HL-60 (cell line): ENCODE measurements at regions not wholly inside any gene's neighbourhood (a gene's known extent, or its start where the extent isn't known, plus 50 kb on each side); places are given as distances from the start of the nearest gene placed in this dataset.

ENCODE experiments used
- DNase-seq, 2 experiments: peaks; one replicate each; pipeline ENCODE4 v3.0.0-alpha.2; 2010 to 2020; ENCODE audit warnings: low read depth in 1 of 2, low spot score in 1 of 2
- H3K27ac ChIP-seq: fragments of 250-450 bp; sonication (Bioruptor Pico); replicated peaks from 2 replicates; pipeline ENCODE4 v1.5.1; 2020; ENCODE audit warnings: mild to moderate bottlenecking, moderate library complexity
- H3K27me3 ChIP-seq: fragments of 250-450 bp; sonication (Bioruptor Pico); 2 replicates; pipeline ENCODE4 v1.5.1; 2021; ENCODE audit warnings: mild to moderate bottlenecking, moderate library complexity; ENCODE audit not compliant: insufficient read depth, poor library complexity, severe bottlenecking
- H3K4me3 ChIP-seq: replicated peaks from 2 replicates; pipeline ENCODE4 v1.5.1; 2011; ENCODE audit warnings: mild to moderate bottlenecking, control low read depth, low read length; ENCODE audit not compliant: insufficient read depth
- GABPA ChIP-seq: IDR thresholded peaks from 2 replicates; pipeline ENCODE4 v1.6.1; 2012; ENCODE audit warnings: low read depth
- POLR2AphosphoS5 ChIP-seq: IDR thresholded peaks from 2 replicates; pipeline ENCODE4 v1.6.1; 2012; ENCODE audit warnings: low read depth
- SPI1 ChIP-seq: IDR thresholded peaks from 2 replicates; pipeline ENCODE4 v1.6.1; 2012; ENCODE audit warnings: low read depth, mild to moderate bottlenecking, borderline replicate concordance
- TF ChIP-seq, protein P1 (sequence below): IDR thresholded peaks from one replicate; pipeline ENCODE4 v1.5.1; 2011; ENCODE audit warnings: low read length, control low read depth, inconsistent platforms; ENCODE audit not compliant: insufficient read depth
- TF ChIP-seq, protein P2 (sequence below): IDR thresholded peaks from 2 replicates; pipeline ENCODE4 v1.6.1; 2012; ENCODE audit warnings: low read depth; ENCODE audit not compliant: insufficient replicate concordance

DNA sequence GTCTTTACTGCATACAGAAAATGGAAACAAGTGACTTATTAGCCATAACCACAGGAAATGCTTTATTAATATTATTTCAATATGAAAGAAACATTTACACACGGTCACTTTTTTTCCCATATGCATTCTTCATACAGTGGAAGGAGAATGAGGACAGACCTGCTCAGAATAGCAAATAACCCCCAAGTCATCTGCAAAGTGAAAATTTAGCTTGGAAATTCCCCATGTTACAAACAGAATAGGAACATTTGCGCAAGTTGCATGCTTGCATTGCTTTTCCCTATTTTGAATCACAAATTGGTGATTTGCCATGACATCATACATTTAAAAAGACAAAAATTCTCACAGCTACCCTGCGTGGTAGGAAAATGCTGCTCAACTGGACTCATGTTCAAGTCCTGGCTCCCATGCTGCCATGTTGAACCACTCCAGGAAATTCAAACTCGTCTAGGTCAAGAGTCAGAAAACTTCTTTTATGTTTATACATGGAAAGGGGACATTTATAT is 102.0 kb downstream of the GP2 start:
- no peak for DNase-seq
- Histone ChIP-seq H3K27me3 (no peaks in the 10 kb centered on the region), H3K4me3 (no peak overlapping the region), H3K27ac (no peak overlapping the region)
- TF ChIP-seq GABPA (no peak), POLR2AphosphoS5 (no peak), SPI1 (no peak)
- TF ChIP-seq, protein P1, sequence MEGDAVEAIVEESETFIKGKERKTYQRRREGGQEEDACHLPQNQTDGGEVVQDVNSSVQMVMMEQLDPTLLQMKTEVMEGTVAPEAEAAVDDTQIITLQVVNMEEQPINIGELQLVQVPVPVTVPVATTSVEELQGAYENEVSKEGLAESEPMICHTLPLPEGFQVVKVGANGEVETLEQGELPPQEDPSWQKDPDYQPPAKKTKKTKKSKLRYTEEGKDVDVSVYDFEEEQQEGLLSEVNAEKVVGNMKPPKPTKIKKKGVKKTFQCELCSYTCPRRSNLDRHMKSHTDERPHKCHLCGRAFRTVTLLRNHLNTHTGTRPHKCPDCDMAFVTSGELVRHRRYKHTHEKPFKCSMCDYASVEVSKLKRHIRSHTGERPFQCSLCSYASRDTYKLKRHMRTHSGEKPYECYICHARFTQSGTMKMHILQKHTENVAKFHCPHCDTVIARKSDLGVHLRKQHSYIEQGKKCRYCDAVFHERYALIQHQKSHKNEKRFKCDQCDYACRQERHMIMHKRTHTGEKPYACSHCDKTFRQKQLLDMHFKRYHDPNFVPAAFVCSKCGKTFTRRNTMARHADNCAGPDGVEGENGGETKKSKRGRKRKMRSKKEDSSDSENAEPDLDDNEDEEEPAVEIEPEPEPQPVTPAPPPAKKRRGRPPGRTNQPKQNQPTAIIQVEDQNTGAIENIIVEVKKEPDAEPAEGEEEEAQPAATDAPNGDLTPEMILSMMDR: no peak
- TF ChIP-seq, protein P2, sequence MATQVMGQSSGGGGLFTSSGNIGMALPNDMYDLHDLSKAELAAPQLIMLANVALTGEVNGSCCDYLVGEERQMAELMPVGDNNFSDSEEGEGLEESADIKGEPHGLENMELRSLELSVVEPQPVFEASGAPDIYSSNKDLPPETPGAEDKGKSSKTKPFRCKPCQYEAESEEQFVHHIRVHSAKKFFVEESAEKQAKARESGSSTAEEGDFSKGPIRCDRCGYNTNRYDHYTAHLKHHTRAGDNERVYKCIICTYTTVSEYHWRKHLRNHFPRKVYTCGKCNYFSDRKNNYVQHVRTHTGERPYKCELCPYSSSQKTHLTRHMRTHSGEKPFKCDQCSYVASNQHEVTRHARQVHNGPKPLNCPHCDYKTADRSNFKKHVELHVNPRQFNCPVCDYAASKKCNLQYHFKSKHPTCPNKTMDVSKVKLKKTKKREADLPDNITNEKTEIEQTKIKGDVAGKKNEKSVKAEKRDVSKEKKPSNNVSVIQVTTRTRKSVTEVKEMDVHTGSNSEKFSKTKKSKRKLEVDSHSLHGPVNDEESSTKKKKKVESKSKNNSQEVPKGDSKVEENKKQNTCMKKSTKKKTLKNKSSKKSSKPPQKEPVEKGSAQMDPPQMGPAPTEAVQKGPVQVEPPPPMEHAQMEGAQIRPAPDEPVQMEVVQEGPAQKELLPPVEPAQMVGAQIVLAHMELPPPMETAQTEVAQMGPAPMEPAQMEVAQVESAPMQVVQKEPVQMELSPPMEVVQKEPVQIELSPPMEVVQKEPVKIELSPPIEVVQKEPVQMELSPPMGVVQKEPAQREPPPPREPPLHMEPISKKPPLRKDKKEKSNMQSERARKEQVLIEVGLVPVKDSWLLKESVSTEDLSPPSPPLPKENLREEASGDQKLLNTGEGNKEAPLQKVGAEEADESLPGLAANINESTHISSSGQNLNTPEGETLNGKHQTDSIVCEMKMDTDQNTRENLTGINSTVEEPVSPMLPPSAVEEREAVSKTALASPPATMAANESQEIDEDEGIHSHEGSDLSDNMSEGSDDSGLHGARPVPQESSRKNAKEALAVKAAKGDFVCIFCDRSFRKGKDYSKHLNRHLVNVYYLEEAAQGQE: no peak

DNA sequence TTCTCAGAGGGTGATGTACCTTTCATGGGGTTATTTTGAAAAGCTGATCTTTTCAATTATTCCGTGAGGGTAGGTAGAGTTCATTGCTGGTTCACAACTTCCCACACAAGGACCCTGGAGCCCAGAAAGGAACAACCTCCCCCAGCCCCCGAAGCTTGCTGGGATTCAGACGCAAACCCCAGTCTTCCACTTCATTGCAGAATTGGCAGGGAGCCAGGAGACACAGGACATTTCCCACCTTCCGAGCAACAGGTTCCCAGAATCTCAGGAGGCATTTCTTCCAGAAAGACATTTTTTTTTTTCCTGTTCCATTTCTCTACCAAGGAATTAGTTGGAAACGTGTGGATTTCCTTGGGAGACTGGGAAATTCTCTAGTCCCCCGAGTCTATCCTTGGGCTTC is 106.1 kb downstream of the GP2 start:
- TF ChIP-seq, protein P1: no peak
- no peak for TF ChIP-seq SPI1
- no peak for TF ChIP-seq GABPA
- TF ChIP-seq POLR2AphosphoS5: no peak
- TF ChIP-seq, protein P2: no peak
- no peak overlapping the region for H3K27ac ChIP-seq
- no peaks in the 10 kb centered on the region for H3K27me3 ChIP-seq
- no peak overlapping the region for H3K4me3 ChIP-seq
- no peak for DNase-seq

DNA sequence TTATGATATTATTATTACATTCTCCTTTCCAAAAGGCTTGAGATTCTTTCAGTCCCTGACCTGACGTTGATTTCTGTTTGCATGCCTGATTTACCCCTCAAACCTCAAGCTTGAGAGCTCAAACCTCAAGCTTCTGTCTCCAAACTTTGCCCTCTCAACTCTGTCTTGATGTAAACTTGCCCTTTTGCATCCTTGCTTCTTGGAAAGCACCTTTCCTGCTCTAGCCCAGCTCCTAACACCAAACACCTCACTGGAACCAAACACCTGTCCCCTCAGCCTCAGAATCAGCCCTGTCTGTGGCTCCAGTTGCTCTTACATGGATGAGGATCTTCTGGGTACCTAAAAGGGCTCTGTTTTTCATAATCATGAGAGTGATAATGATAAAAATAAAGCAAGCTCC is 109.2 kb downstream of the GP2 start:
- DNase-seq: no peak
- no peak overlapping the region for H3K4me3 ChIP-seq
- no peak for TF ChIP-seq GABPA
- TF ChIP-seq, protein P2: no peak
- TF ChIP-seq, protein P1: no peak
- no peak for TF ChIP-seq SPI1
- TF ChIP-seq POLR2AphosphoS5: no peak
- H3K27ac ChIP-seq: no peak overlapping the region
- no peaks in the 10 kb centered on the region for H3K27me3 ChIP-seq
